SK-N-SH treated with all-trans-retinoic acid at 6 μM for 48 hours (cell line): ENCODE measurements at regions not wholly inside any gene's neighbourhood (a gene's known extent, or its start where the extent isn't known, plus 50 kb on each side); places are given as distances from the start of the nearest gene placed in this dataset.

Source experiments
- ATAC-seq: fragments of 200-7000 bp; cut with Tn5 transposase; 3 replicates; pipeline ENCODE4 v1.9.1; 2020; ENCODE audit warnings: mild to moderate bottlenecking, moderate library complexity
- BACH2 ChIP-seq: fragments of 250-450 bp; sonication (Bioruptor Pico); IDR thresholded peaks from 2 replicates; pipeline ENCODE4 v1.9.0; 2021; ENCODE audit warnings: mild to moderate bottlenecking, borderline replicate concordance
- CREB5 ChIP-seq: fragments of 250-450 bp; sonication (Bioruptor Pico); IDR thresholded peaks from 2 replicates; pipeline ENCODE4 v1.5.1; 2020; ENCODE audit warnings: low read depth, mild to moderate bottlenecking, moderate library complexity
- CSDC2 ChIP-seq: fragments of 250-450 bp; sonication (Bioruptor Pico); IDR thresholded peaks from 2 replicates; pipeline ENCODE4 v1.5.0; 2020; ENCODE audit warnings: mild to moderate bottlenecking, moderate library complexity
- ESRRG ChIP-seq: fragments of 250-450 bp; sonication (Bioruptor Pico); IDR thresholded peaks from 2 replicates; pipeline ENCODE4 v1.6.1; 2021; ENCODE audit warnings: mild to moderate bottlenecking
- GLIS3 ChIP-seq: fragments of 250-450 bp; sonication (Bioruptor Pico); IDR thresholded peaks from 2 replicates; pipeline ENCODE4 v1.5.0; 2020; ENCODE audit warnings: mild to moderate bottlenecking, moderate library complexity
- ISL1 ChIP-seq: fragments of 250-450 bp; sonication (Bioruptor Pico); IDR thresholded peaks from 2 replicates; pipeline ENCODE4 v2.1.2; 2022; ENCODE audit warnings: mild to moderate bottlenecking, moderate library complexity
- OSR1 ChIP-seq: fragments of 250-450 bp; sonication (Bioruptor Pico); IDR thresholded peaks from 2 replicates; pipeline ENCODE4 v1.8.0; 2022; ENCODE audit warnings: moderate library complexity, mild to moderate bottlenecking, inconsistent platforms
- PATZ1 ChIP-seq: fragments of 250-450 bp; sonication (Bioruptor Pico); IDR thresholded peaks from 2 replicates; pipeline ENCODE4 v1.8.0; 2020; ENCODE audit warnings: mild to moderate bottlenecking, moderate library complexity, borderline replicate concordance
- PPARA ChIP-seq: fragments of 250-450 bp; sonication (Bioruptor Pico); IDR thresholded peaks from 2 replicates; pipeline ENCODE4 v1.5.0; 2020; ENCODE audit warnings: mild to moderate bottlenecking, borderline replicate concordance
- RARB ChIP-seq: fragments of 250-450 bp; sonication (Bioruptor Pico); IDR thresholded peaks from 2 replicates; pipeline ENCODE4 v1.8.0; 2021; ENCODE audit warnings: mild to moderate bottlenecking, moderate library complexity
- SNAI2 ChIP-seq: fragments of 250-450 bp; sonication (Bioruptor Pico); IDR thresholded peaks from 2 replicates; pipeline ENCODE4 v1.5.0; 2020; ENCODE audit warnings: mild to moderate bottlenecking, moderate library complexity
- TCF4 ChIP-seq: fragments of 250-450 bp; sonication (Bioruptor Pico); IDR thresholded peaks from 2 replicates; pipeline ENCODE4 v1.8.0; 2021; ENCODE audit warnings: mild to moderate bottlenecking, moderate library complexity, borderline replicate concordance
- TOX ChIP-seq: fragments of 250-450 bp; sonication (Bioruptor Pico); IDR thresholded peaks from 2 replicates; pipeline ENCODE4 v1.8.0; 2021; ENCODE audit warnings: mild to moderate bottlenecking, moderate library complexity, borderline replicate concordance
- ZC3H10 ChIP-seq: fragments of 250-450 bp; sonication (Bioruptor Pico); IDR thresholded peaks from 2 replicates; pipeline ENCODE4 v1.5.1; 2021; ENCODE audit warnings: mild to moderate bottlenecking, moderate library complexity
- ZFP3 ChIP-seq: fragments of 250-450 bp; sonication (Bioruptor Pico); IDR thresholded peaks from 2 replicates; pipeline ENCODE4 v1.5.0; 2020; ENCODE audit warnings: mild to moderate bottlenecking, moderate library complexity
- ZFP30 ChIP-seq: fragments of 450-650 bp; formaldehyde crosslinking; IDR thresholded peaks from 2 replicates; pipeline ENCODE4 v1.5.0; 2022; ENCODE audit warnings: mild to moderate bottlenecking, moderate library complexity
- ZNF565 ChIP-seq: fragments of 450-650 bp; formaldehyde crosslinking; conservative IDR thresholded peaks from 2 replicates; pipeline ENCODE4 v1.5.0; 2020; ENCODE audit warnings: low read depth, mild to moderate bottlenecking, moderate library complexity
- ZNF70 ChIP-seq: fragments of 450-650 bp; formaldehyde crosslinking; IDR thresholded peaks from 2 replicates; pipeline ENCODE4 v1.5.0; 2020; ENCODE audit warnings: mild to moderate bottlenecking, moderate library complexity
- ZNF8 ChIP-seq: fragments of 450-650 bp; formaldehyde crosslinking; IDR thresholded peaks from 2 replicates; pipeline ENCODE4 v1.5.0; 2020; ENCODE audit warnings: mild to moderate bottlenecking, moderate library complexity
- TF ChIP-seq, protein P1 (sequence below): fragments of 250-450 bp; sonication (Bioruptor Pico); IDR thresholded peaks from 2 replicates; pipeline ENCODE4 v1.5.0; 2020; ENCODE audit warnings: mild to moderate bottlenecking, moderate library complexity

DNA sequence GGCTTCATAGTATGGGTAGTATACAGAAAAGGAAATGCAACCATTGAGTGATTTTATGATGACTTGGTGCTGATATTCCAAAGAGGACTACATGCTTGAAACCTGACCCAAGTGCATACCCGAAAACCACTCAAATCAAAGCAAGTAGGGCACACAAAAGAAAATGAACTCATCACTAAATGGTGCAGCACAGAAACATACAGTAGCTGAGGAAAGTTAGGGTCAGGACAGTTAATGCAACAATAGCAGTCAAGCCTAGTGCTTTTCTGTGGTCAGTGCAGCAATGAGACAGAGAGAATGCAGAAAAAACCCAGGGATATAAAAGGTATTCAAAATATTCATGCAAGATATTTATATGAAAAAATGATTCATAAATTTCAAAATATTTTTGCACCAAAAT is 711.1 kb downstream of the EPHA7 start:
- no peak for ATAC-seq

GRCh38 chr6:92706976-92707375 is 712.4 kb downstream of the EPHA7 start:
- no peak for ATAC-seq
- TF ChIP-seq GLIS3 (CRISPR knock-in tag) (no peak), ESRRG (CRISPR knock-in tag) (no peak), ZFP3 (CRISPR knock-in tag) (no peak), TCF4 (CRISPR knock-in tag) (no peak), CREB5 (CRISPR knock-in tag) (no peak), ZNF8 (no peak), SNAI2 (CRISPR knock-in tag) (no peak), ISL1 (no peak), ZC3H10 (CRISPR knock-in tag) (no peak), ZNF70 (CRISPR knock-in tag) (no peak)

More for the DNA sequence above, 711.1 kb downstream of the EPHA7 start:
- TF ChIP-seq RARB (CRISPR knock-in tag) (no peak), SNAI2 (CRISPR knock-in tag) (no peak), CREB5 (CRISPR knock-in tag) (no peak), ZNF565 (CRISPR knock-in tag) (no peak), ZC3H10 (CRISPR knock-in tag) (no peak), OSR1 (no peak), PATZ1 (CRISPR knock-in tag) (no peak), CSDC2 (CRISPR knock-in tag) (no peak), TOX (no peak), ZNF8 (no peak), GLIS3 (CRISPR knock-in tag) (no peak), ZFP3 (CRISPR knock-in tag) (no peak), PPARA (no peak), ZFP30 (CRISPR knock-in tag) (no peak), ZNF70 (CRISPR knock-in tag) (no peak), BACH2 (CRISPR knock-in tag) (no peak)
- TF ChIP-seq, protein P1, sequence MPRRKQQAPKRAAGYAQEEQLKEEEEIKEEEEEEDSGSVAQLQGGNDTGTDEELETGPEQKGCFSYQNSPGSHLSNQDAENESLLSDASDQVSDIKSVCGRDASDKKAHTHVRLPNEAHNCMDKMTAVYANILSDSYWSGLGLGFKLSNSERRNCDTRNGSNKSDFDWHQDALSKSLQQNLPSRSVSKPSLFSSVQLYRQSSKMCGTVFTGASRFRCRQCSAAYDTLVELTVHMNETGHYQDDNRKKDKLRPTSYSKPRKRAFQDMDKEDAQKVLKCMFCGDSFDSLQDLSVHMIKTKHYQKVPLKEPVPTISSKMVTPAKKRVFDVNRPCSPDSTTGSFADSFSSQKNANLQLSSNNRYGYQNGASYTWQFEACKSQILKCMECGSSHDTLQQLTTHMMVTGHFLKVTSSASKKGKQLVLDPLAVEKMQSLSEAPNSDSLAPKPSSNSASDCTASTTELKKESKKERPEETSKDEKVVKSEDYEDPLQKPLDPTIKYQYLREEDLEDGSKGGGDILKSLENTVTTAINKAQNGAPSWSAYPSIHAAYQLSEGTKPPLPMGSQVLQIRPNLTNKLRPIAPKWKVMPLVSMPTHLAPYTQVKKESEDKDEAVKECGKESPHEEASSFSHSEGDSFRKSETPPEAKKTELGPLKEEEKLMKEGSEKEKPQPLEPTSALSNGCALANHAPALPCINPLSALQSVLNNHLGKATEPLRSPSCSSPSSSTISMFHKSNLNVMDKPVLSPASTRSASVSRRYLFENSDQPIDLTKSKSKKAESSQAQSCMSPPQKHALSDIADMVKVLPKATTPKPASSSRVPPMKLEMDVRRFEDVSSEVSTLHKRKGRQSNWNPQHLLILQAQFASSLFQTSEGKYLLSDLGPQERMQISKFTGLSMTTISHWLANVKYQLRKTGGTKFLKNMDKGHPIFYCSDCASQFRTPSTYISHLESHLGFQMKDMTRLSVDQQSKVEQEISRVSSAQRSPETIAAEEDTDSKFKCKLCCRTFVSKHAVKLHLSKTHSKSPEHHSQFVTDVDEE (CRISPR knock-in tag), result no peak
- TF ChIP-seq, all 23 proteins: peak for 0

DNA sequence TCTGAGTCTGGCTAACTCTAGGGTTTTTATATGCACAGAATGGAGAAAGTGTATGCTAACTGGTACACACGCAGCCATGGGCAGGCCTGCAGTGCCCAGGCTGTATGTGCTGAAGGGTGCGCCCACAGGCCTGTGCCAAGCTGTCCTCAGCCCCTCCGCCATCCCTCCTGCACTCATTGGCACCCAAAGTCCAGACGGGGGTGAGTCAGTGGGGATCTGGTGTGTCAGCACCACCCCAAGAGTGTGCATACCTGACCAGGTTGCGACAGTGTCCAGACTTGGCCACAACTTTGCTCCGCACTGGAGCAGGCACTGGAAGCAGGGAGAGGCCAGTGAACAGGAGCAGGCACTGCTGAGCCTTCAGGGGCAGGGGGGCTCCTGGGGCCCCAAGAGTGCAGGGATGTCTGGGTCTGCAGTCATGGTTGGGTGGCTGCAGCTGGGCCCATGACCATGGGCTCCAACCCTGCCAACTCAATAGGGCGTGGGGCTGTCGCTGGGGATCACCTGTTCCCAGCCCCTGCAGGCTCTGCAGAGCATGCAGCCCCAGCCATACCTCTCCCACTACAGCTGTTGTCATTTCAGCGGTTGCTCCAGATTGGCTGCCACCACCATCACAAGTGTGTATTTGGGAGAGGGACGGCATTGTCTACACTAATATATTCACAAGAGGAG is 717.8 kb downstream of the EPHA7 start:
- ATAC-seq, result no peak
- TF ChIP-seq, protein P1 (CRISPR knock-in tag), result no peak
- no peak for TF ChIP-seq OSR1
- TF ChIP-seq ESRRG (CRISPR knock-in tag), result no peak
